Peyer's patch (tissue), 4 donors: ENCODE measurements at regions not wholly inside any gene's neighbourhood (a gene's known extent, or its start where the extent isn't known, plus 50 kb on each side); places are given as distances from the start of the nearest gene placed in this dataset.

ENCODE experiments used
- DNase-seq, 3 donors: peaks; one replicate each; pipeline ENCODE4 v3.0.0-alpha.2; 2017 to 2019
- H3K27ac ChIP-seq, 4 donors: fragments of 200-600 bp; sonication (generic); one replicate each; pipeline ENCODE4 v1.5.1; 2016 to 2019
- H3K27me3 ChIP-seq, 2 donors: fragments of 200-600 bp; sonication (generic); one replicate each; pipeline ENCODE4 v1.5.1; 2019
- H3K36me3 ChIP-seq, 3 donors: fragments of 200-600 bp; sonication (generic); one replicate each; pipeline ENCODE4 v1.5.1; 2016 to 2019
- H3K4me1 ChIP-seq, 4 donors: fragments of 200-600 bp; sonication (generic); one replicate each; pipeline ENCODE4 v1.5.1; 2016 to 2019
- H3K4me3 ChIP-seq, 4 donors: fragments of 200-600 bp; sonication (generic); 1 replicate in 3 of 4; 2 replicates in 1 of 4; pipeline ENCODE4 v1.5.1; 2016 to 2019; ENCODE audit warnings: mild to moderate bottlenecking in 1 of 4
- H3K9me3 ChIP-seq, 4 donors: fragments of 200-600 bp; sonication (generic); one replicate each; pipeline ENCODE4 v1.5.1; 2016 to 2019; ENCODE audit warnings: mild to moderate bottlenecking in 1 of 4
- CTCF ChIP-seq, 6 experiments: fragments of 450-650 bp in 4 of 6; fragments of 200-600 bp in 2 of 6; sonication (generic) in 1 of 6; IDR thresholded peaks; one replicate each; pipeline ENCODE4 v1.5.1; 2017 to 2019; ENCODE audit warnings: antibody characterized with exemption in 6 of 6, mild to moderate bottlenecking in 3 of 6, moderate library complexity in 1 of 6
- POLR2A ChIP-seq, 2 donors: fragments of 450-650 bp; IDR thresholded peaks; one replicate each; pipeline ENCODE4 v1.5.1; 2017; ENCODE audit warnings: antibody characterized with exemption in 2 of 2, mild to moderate bottlenecking in 2 of 2, moderate library complexity in 2 of 2

GRCh38 chr10:54905578-54906192 lies 104.7 kb upstream of the PCDH15 start:
- no peak for TF ChIP-seq CTCF (IDR thresholded peaks at IDR 0.05)
- no peak for TF ChIP-seq POLR2A (IDR thresholded peaks at IDR 0.05)
- Histone ChIP-seq H3K27me3 (no peaks in the 10 kb centered on the region), H3K36me3 (no peaks in the 10 kb centered on the region), H3K9me3 (no peaks in the 10 kb centered on the region), H3K27ac (no peak overlapping the region), H3K4me1 (no peaks in the 10 kb centered on the region), H3K4me3 (no peak overlapping the region)
- no peak for DNase-seq

GRCh38 chr10:54904833-54905232 lies 103.8 kb upstream of the PCDH15 start:
- Histone ChIP-seq H3K36me3 (no peaks in the 10 kb centered on the region), H3K27ac (no peak overlapping the region), H3K9me3 (no peaks in the 10 kb centered on the region), H3K4me1 (no peaks in the 10 kb centered on the region), H3K27me3 (no peaks in the 10 kb centered on the region), H3K4me3 (no peak overlapping the region)
- DNase-seq = no peak
- TF ChIP-seq CTCF (IDR thresholded peaks at IDR 0.05) = no peak
- no peak for TF ChIP-seq POLR2A (IDR thresholded peaks at IDR 0.05)

GRCh38 chr10:54903745-54904144 lies 102.7 kb upstream of the PCDH15 start:
- no peak for TF ChIP-seq CTCF (IDR thresholded peaks at IDR 0.05)
- TF ChIP-seq POLR2A (IDR thresholded peaks at IDR 0.05) = no peak
- H3K4me1 ChIP-seq = no peaks in the 10 kb centered on the region
- no peak overlapping the region for H3K4me3 ChIP-seq
- H3K9me3 ChIP-seq = no peaks in the 10 kb centered on the region
- no peaks in the 10 kb centered on the region for H3K27me3 ChIP-seq
- H3K27ac ChIP-seq = no peak overlapping the region
- DNase-seq = no peak
- H3K36me3 ChIP-seq = no peaks in the 10 kb centered on the region

- Histone ChIP-seq H3K9me3 (no peaks in the 10 kb centered on the region), H3K4me3 (no peak overlapping the region), H3K27ac (no peak overlapping the region), H3K4me1 (no peaks in the 10 kb centered on the region), H3K36me3 (no peaks in the 10 kb centered on the region), H3K27me3 (no peaks in the 10 kb centered on the region)
- no peak for DNase-seq
- TF ChIP-seq CTCF (IDR thresholded peaks at IDR 0.05) (no peak), POLR2A (IDR thresholded peaks at IDR 0.05) (no peak)
These were observed 99.6 kb upstream of the PCDH15 start for GRCh38 chr10:54900584-54900983.

GRCh38 chr10:54880996-54881395 lies 80.0 kb upstream of the PCDH15 start:
- TF ChIP-seq POLR2A (IDR thresholded peaks at IDR 0.05) (no peak), CTCF (IDR thresholded peaks at IDR 0.05) (no peak)
- H3K27ac ChIP-seq = no peak overlapping the region
- no peak overlapping the region for H3K4me3 ChIP-seq
- DNase-seq = no peak
- no peaks in the 10 kb centered on the region for H3K4me1 ChIP-seq
- H3K9me3 ChIP-seq = no peaks in the 10 kb centered on the region
- H3K27me3 ChIP-seq = no peaks in the 10 kb centered on the region
- no peaks in the 10 kb centered on the region for H3K36me3 ChIP-seq

- H3K36me3 ChIP-seq = no peaks in the 10 kb centered on the region
- no peak overlapping the region for H3K4me3 ChIP-seq
- no peak for TF ChIP-seq CTCF (IDR thresholded peaks at IDR 0.05)
- no peak for TF ChIP-seq POLR2A (IDR thresholded peaks at IDR 0.05)
- H3K27me3 ChIP-seq = no peaks in the 10 kb centered on the region
- no peaks in the 10 kb centered on the region for H3K4me1 ChIP-seq
- H3K27ac ChIP-seq = no peak overlapping the region
- DNase-seq = no peak
- no peaks in the 10 kb centered on the region for H3K9me3 ChIP-seq
These were observed 68.0 kb upstream of the PCDH15 start for GRCh38 chr10:54869022-54869421.
